ENCODE measurements at regions not wholly inside any gene's neighbourhood (a gene's known extent, or its start where the extent isn't known, plus 50 kb on each side); places are given as distances from the start of the nearest gene placed in this dataset.

- TF ChIP-seq CTCF (IDR thresholded peaks at IDR 0.05; ENCODE audit: low read depth, low read length), result no peak
- no peak for TF ChIP-seq POLR2A (IDR thresholded peaks at IDR 0.05; ENCODE audit: extremely low read depth, insufficient read length)
These were observed 105.8 kb upstream of the SPOPL start for GRCh38 chr2:138395565-138396306.
